Lower leg skin (tissue), 4 donors: ENCODE measurements at regions not wholly inside any gene's neighbourhood (a gene's known extent, or its start where the extent isn't known, plus 50 kb on each side); places are given as distances from the start of the nearest gene placed in this dataset.

Source experiments
- DNase-seq, 2 donors: peaks; one replicate each; pipeline ENCODE4 v3.0.0-alpha.2; 2019; ENCODE audit warnings: low spot score in 2 of 2
- H3K4me3 ChIP-seq: fragments of 200-600 bp; sonication (generic); 2 replicates; pipeline ENCODE4 v1.5.1; 2017; ENCODE audit warnings: mild to moderate bottlenecking, low read depth; ENCODE audit not compliant: poor library complexity, severe bottlenecking
- CTCF ChIP-seq, 3 donors: fragments of 450-650 bp; IDR thresholded peaks; one replicate each; pipeline ENCODE4 v1.5.1; 2016; ENCODE audit warnings: antibody characterized with exemption in 3 of 3, mild to moderate bottlenecking in 3 of 3, moderate library complexity in 2 of 3
- POLR2A ChIP-seq, 2 donors: fragments of 450-650 bp; IDR thresholded peaks; one replicate each; pipeline ENCODE4 v1.6.1; 2016 to 2017; ENCODE audit warnings: antibody characterized with exemption in 2 of 2, mild to moderate bottlenecking in 1 of 2, moderate library complexity in 1 of 2
- WGBS, 2 donors: methylation state at CpG; one replicate each; pipeline ENCODE4 v1.1.5; 2018; 5-methylcytosine and 5-hydroxymethylcytosine counted together
- intact Hi-C: fragments of 100-400 bp; cut with DNase I; formaldehyde crosslinking; loops from one replicate; pipeline ENCODE4 v1.15.0; 2023; ENCODE audit warnings: low total_unique reads

- intact Hi-C loops = no loop called here
- DNase-seq = no peak
- 82 to 85% methylated on average over 3 of the region's 3 CpGs for WGBS, 2 donors
- H3K4me3 ChIP-seq = no peak overlapping the region
- TF ChIP-seq CTCF (IDR thresholded peaks at IDR 0.05) (no peak), POLR2A (IDR thresholded peaks at IDR 0.05) (no peak)
These were observed 83.5 kb upstream of the FAT3 start for GRCh38 chr11:92141159-92141558.

GRCh38 chr11:92140021-92140420 is 84.6 kb upstream of the FAT3 start:
- intact Hi-C loops = no loop called here
- 50 to 68% methylated on average over 2 of the region's 2 CpGs for WGBS, 2 donors
- DNase-seq = no peak
- TF ChIP-seq POLR2A (IDR thresholded peaks at IDR 0.05) (no peak), CTCF (IDR thresholded peaks at IDR 0.05) (no peak)
- H3K4me3 ChIP-seq = no peak overlapping the region

- no peak overlapping the region for H3K4me3 ChIP-seq
- intact Hi-C loops = no loop called here
- TF ChIP-seq CTCF (IDR thresholded peaks at IDR 0.05) = no peak
- DNase-seq = no peak
These were observed 86.3 kb upstream of the FAT3 start for GRCh38 chr11:92138296-92138695.

- TF ChIP-seq CTCF (IDR thresholded peaks at IDR 0.05) (no peak), POLR2A (IDR thresholded peaks at IDR 0.05) (no peak)
- WGBS, 2 donors = 33 to 39% methylated on average over 2 of the region's 2 CpGs
- no peak for DNase-seq
- no peak overlapping the region for H3K4me3 ChIP-seq
- intact Hi-C loops = no loop called here
These were observed 86.9 kb upstream of the FAT3 start for GRCh38 chr11:92137747-92138146.

GRCh38 chr11:92136797-92137196 is 87.8 kb upstream of the FAT3 start:
- intact Hi-C loops = no loop called here
- DNase-seq = no peak
- no peak overlapping the region for H3K4me3 ChIP-seq
- whole genome bisulfite sequencing, 2 donors = 71 to 88% methylated on average over 2 of the region's 2 CpGs
- TF ChIP-seq CTCF (IDR thresholded peaks at IDR 0.05) (no peak), POLR2A (IDR thresholded peaks at IDR 0.05) (no peak)

GRCh38 chr11:92131289-92131865 is 93.2 kb upstream of the FAT3 start:
- TF ChIP-seq CTCF (IDR thresholded peaks at IDR 0.05) (no peak), POLR2A (IDR thresholded peaks at IDR 0.05) (no peak)
- intact Hi-C loops = no loop called here
- DNase-seq = no peak
- 58 to 66% methylated on average over 4 of the region's 4 CpGs for WGBS, 2 donors
- no peak overlapping the region for H3K4me3 ChIP-seq
